WERI-Rb-1 (cell line): ENCODE measurements at regions not wholly inside any gene's neighbourhood (a gene's known extent, or its start where the extent isn't known, plus 50 kb on each side); places are given as distances from the start of the nearest gene placed in this dataset.

ENCODE experiments used
- DNase-seq: peaks from one replicate; pipeline ENCODE4 v3.0.0-alpha.2; 2020
- H3K27ac ChIP-seq: fragments of 250-450 bp; sonication (Bioruptor Pico); 2 replicates; pipeline ENCODE4 v1.5.1; 2020; ENCODE audit warnings: mild to moderate bottlenecking, moderate library complexity
- H3K27me3 ChIP-seq: fragments of 250-450 bp; sonication (Bioruptor Pico); 2 replicates; pipeline ENCODE4 v1.5.1; 2021; ENCODE audit warnings: mild to moderate bottlenecking, low read depth, moderate library complexity; ENCODE audit not compliant: insufficient read depth, severe bottlenecking
- H3K36me3 ChIP-seq: fragments of 250-450 bp; sonication (Bioruptor Pico); 2 replicates; pipeline ENCODE4 v1.5.1; 2020; ENCODE audit warnings: mild to moderate bottlenecking, moderate library complexity
- H3K4me3 ChIP-seq: 2 replicates; pipeline ENCODE4 v1.5.1; 2011; ENCODE audit warnings: low read depth, mild to moderate bottlenecking, control low read depth, low read length
- H3K9me3 ChIP-seq: fragments of 250-450 bp; sonication (Bioruptor Pico); 2 replicates; pipeline ENCODE4 v1.5.1; 2021; ENCODE audit warnings: mild to moderate bottlenecking, moderate library complexity; ENCODE audit not compliant: severe bottlenecking
- CTCF ChIP-seq: IDR thresholded peaks from 2 replicates; pipeline ENCODE4 v1.5.1; 2011; ENCODE audit warnings: low read depth, mild to moderate bottlenecking, control low read depth, inconsistent platforms, low read length

GRCh38 chr3:96192966-96193550 is 621.3 kb upstream of the EPHA6 start:
- no peak for TF ChIP-seq CTCF
- Histone ChIP-seq H3K9me3 (no peaks in the 10 kb centered on the region), H3K27ac (no peak overlapping the region), H3K36me3 (no peaks in the 10 kb centered on the region), H3K4me3 (no peak overlapping the region), H3K27me3 (peaks cover 3% of the 10 kb centered on the region)
- DNase-seq: no peak

GRCh38 chr3:96200897-96201296 is 613.5 kb upstream of the EPHA6 start:
- Histone ChIP-seq H3K36me3 (no peaks in the 10 kb centered on the region), H3K27ac (no peak overlapping the region), H3K27me3 (peaks cover 13% of the 10 kb centered on the region), H3K9me3 (no peaks in the 10 kb centered on the region), H3K4me3 (no peak overlapping the region)
- TF ChIP-seq CTCF: no peak
- no peak for DNase-seq

DNA sequence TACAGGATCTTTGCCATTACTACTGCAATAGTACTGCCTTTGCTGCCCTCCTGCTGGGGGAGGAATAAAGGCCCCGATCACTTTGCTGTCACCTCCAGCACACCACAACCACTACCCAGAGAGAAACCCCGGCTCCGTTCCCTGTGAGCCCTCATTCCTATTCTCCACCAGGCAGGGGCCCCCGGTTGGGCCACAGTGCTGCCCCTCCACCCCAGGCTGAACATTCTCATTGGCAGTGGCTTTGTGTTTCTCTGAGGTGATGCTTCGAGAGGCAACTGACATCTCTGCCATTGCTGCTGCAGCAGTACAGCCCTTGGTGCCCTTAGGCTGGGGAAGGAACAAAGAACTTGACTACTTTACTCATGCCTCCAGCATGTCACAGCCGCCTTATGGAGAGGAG is 612.9 kb upstream of the EPHA6 start:
- TF ChIP-seq CTCF: no peak
- no peak for DNase-seq
- Histone ChIP-seq H3K9me3 (no peaks in the 10 kb centered on the region), H3K27ac (no peak overlapping the region), H3K36me3 (no peaks in the 10 kb centered on the region), H3K27me3 (peaks cover 13% of the 10 kb centered on the region), H3K4me3 (no peak overlapping the region)

GRCh38 chr3:96202181-96202580 is 612.2 kb upstream of the EPHA6 start:
- no peaks in the 10 kb centered on the region for H3K36me3 ChIP-seq

GRCh38 chr3:96209699-96210098 is 604.7 kb upstream of the EPHA6 start:
- H3K27ac ChIP-seq: no peak overlapping the region
- TF ChIP-seq CTCF: no peak
- peaks cover 3% of the 10 kb centered on the region for H3K27me3 ChIP-seq
- no peak for DNase-seq
- no peak overlapping the region for H3K4me3 ChIP-seq
- no peaks in the 10 kb centered on the region for H3K9me3 ChIP-seq
- H3K36me3 ChIP-seq: no peaks in the 10 kb centered on the region

More at GRCh38 chr3:96202181-96202580, 612.2 kb upstream of the EPHA6 start:
- H3K4me3 ChIP-seq: no peak overlapping the region
- H3K9me3 ChIP-seq: no peaks in the 10 kb centered on the region
- DNase-seq: no peak
- no peak overlapping the region for H3K27ac ChIP-seq
- H3K27me3 ChIP-seq: peaks cover 13% of the 10 kb centered on the region
- TF ChIP-seq CTCF: no peak

DNA sequence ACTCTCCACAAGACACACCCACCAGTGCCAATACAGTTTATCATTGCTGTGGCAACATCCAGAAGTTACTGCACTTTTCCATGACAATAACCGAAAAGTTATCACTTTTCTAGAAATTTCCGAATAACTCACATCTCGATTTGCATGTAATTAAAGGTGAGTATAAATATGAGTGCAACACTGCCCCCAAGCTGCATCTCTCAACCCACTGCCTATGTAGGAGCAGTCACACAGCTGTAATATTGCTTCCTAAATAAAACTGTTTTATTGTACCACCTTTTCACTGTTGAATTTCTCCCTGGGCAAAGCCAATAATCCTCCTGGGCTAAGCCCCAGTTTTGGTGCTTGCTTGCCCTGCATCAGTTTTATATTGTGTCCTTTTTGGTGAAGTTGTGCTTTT is 601.0 kb upstream of the EPHA6 start:
- H3K36me3 ChIP-seq: no peaks in the 10 kb centered on the region
- TF ChIP-seq CTCF: no peak
- no peak for DNase-seq
- peaks cover 6% of the 10 kb centered on the region for H3K27me3 ChIP-seq
- no peak overlapping the region for H3K4me3 ChIP-seq
- no peak overlapping the region for H3K27ac ChIP-seq
- H3K9me3 ChIP-seq: no peaks in the 10 kb centered on the region
